HCT116 (cell line): ENCODE measurements at regions not wholly inside any gene's neighbourhood (a gene's known extent, or its start where the extent isn't known, plus 50 kb on each side); places are given as distances from the start of the nearest gene placed in this dataset.

ENCODE experiments used
- ATAC-seq: fragments of 200-7000 bp; cut with Tn5 transposase; 2 replicates; pipeline ENCODE4 v1.9.1; 2020; ENCODE audit warnings: mild to moderate bottlenecking, moderate library complexity
- BruUV-seq: library from RNA; stranded (reverse); fragments of 400-500 nt; replicated peaks from 2 replicates; lab custom pipeline; 2021; lab: Mats Ljungman, UMichigan
- CTCF ChIA-PET: fragments of 300-600 bp; sonication (Branson Sonifier 250); formaldehyde crosslinking; loops from one replicate; lab custom pipeline; 2021; ENCODE audit warnings: antibody characterized with exemption; lab: Charles Lee
- POLR2A ChIA-PET: fragments of 300-600, 350-600 bp; sonication (Branson Sonifier 250); formaldehyde crosslinking; loops from one replicate; lab custom pipeline; 2021; ENCODE audit warnings: antibody characterized with exemption; lab: Charles Lee
- RAD21 ChIA-PET, 2 experiments: fragments of 300-600 bp; sonication (Branson Sonifier 250); formaldehyde crosslinking; loops; one replicate each; lab custom pipeline; 2023; ENCODE audit warnings: low total read pairs in 2 of 2; ENCODE audit not compliant: uncharacterized antibody in 2 of 2, unreplicated experiment in 2 of 2, low non-redundant PET in 1 of 2; lab: Charles Lee
- DNase-seq: peaks from one replicate; pipeline ENCODE4 v3.0.0-alpha.2; 2010; ENCODE audit warnings: low read depth, low spot score
- H2AFZ ChIP-seq: fragments of 200-600 bp; shearing (Covaris generic), sonication (generic); 2 replicates; pipeline ENCODE4 v1.6.1; 2017; ENCODE audit warnings: low read depth, mixed run types, mixed read lengths, antibody characterized with exemption, low read length; ENCODE audit not compliant: poor library complexity, severe bottlenecking
- H3K27ac ChIP-seq: 2 replicates; pipeline ENCODE4 v1.5.1; 2012; ENCODE audit warnings: low read depth, low read length
- H3K27me3 ChIP-seq: fragments of 200-600 bp; sonication (generic); 2 replicates; pipeline ENCODE4 v1.6.1; 2016; ENCODE audit warnings: mixed run types, low read length, mixed read lengths; ENCODE audit not compliant: insufficient read depth
- H3K36me3 ChIP-seq, 2 experiments: fragments of 200-500 bp in 1 of 2; fragments of 200-600 bp in 1 of 2; sonication (Bioruptor generic) in 1 of 2; sonication (generic) in 1 of 2; 2 replicates each; pipeline versions ENCODE4 v1.5.1 to v1.6.1; 2014 to 2016; ENCODE audit warnings: low read length in 2 of 2, inconsistent platforms in 1 of 2, mixed read lengths in 1 of 2, mixed run types in 1 of 2; ENCODE audit not compliant: insufficient read depth in 2 of 2, control insufficient read depth in 1 of 2
- H3K4me1 ChIP-seq, 2 experiments: fragments of 200-600 bp in 1 of 2; sonication (generic) in 1 of 2; 2 replicates each; pipeline versions ENCODE4 v1.5.1 to v1.6.1; 2012 to 2017; ENCODE audit warnings: low read length in 2 of 2, inconsistent platforms in 1 of 2, mild to moderate bottlenecking in 1 of 2, mixed read lengths in 1 of 2, mixed run types in 1 of 2, moderate library complexity in 1 of 2; ENCODE audit not compliant: insufficient read depth in 2 of 2, control insufficient read depth in 1 of 2
- H3K4me2 ChIP-seq: fragments of 200-600 bp; sonication (generic); 2 replicates; pipeline ENCODE4 v1.6.1; 2017; ENCODE audit warnings: mixed run types, low read length, mixed read lengths
- H3K4me3 ChIP-seq, 2 experiments: fragments of 200-600 bp in 1 of 2; sonication (generic) in 1 of 2; replicated peaks in 1 of 2; 2 replicates each; pipeline ENCODE4 v1.5.1; 2011 to 2016; ENCODE audit warnings: low read length in 2 of 2, control low read depth in 1 of 2, low read depth in 1 of 2, mild to moderate bottlenecking in 1 of 2, mixed read lengths in 1 of 2, mixed run types in 1 of 2
- H3K79me2 ChIP-seq: fragments of 200-600 bp; sonication (generic); 2 replicates; pipeline ENCODE4 v1.6.1; 2017; ENCODE audit warnings: mild to moderate bottlenecking, mixed run types, low read length, moderate library complexity, mixed read lengths; ENCODE audit not compliant: insufficient read depth
- H3K9ac ChIP-seq: fragments of 200-600 bp; sonication (generic); 2 replicates; pipeline ENCODE4 v1.6.1; 2016; ENCODE audit warnings: low read length, mixed read lengths
- H3K9me2 ChIP-seq: fragments of 200-600 bp; sonication (generic), shearing (Covaris generic); 2 replicates; pipeline ENCODE4 v1.6.1; 2017; ENCODE audit warnings: mixed run types, mild to moderate bottlenecking, moderate library complexity; ENCODE audit not compliant: insufficient read depth
- H3K9me3 ChIP-seq, 2 experiments: fragments of 200-500 bp in 1 of 2; fragments of 200-600 bp in 1 of 2; sonication (Bioruptor generic) in 1 of 2; sonication (generic) in 1 of 2; 2 replicates each; pipeline ENCODE4 v1.6.1; 2014 to 2017; ENCODE audit warnings: low read length in 2 of 2, mixed read lengths in 2 of 2, inconsistent platforms in 1 of 2, low read depth in 1 of 2, mild to moderate bottlenecking in 1 of 2, mixed run types in 1 of 2, moderate library complexity in 1 of 2; ENCODE audit not compliant: control insufficient read depth in 1 of 2, insufficient read depth in 1 of 2
- H4K20me1 ChIP-seq: fragments of 200-600 bp; sonication (generic), shearing (Covaris generic); 2 replicates; pipeline ENCODE4 v1.6.1; 2017; ENCODE audit warnings: mixed run types, mild to moderate bottlenecking, moderate library complexity; ENCODE audit not compliant: insufficient read depth
- CBX3 ChIP-seq: IDR thresholded peaks from 2 replicates; pipeline ENCODE4 v1.6.1; 2012; ENCODE audit warnings: low read depth
- CTCF ChIP-seq, 3 experiments: fragments of 200-600 bp in 1 of 3; sonication (generic) in 1 of 3; IDR thresholded peaks in 2 of 3; conservative IDR thresholded peaks in 1 of 3; 2 replicates each; pipeline ENCODE4 v1.5.1; 2012 to 2017; ENCODE audit warnings: low read depth in 2 of 3, low read length in 2 of 3, antibody characterized with exemption in 1 of 3, borderline replicate concordance in 1 of 3, control low read depth in 1 of 3, mild to moderate bottlenecking in 1 of 3, mixed read lengths in 1 of 3, mixed run types in 1 of 3, moderate library complexity in 1 of 3; ENCODE audit not compliant: insufficient read depth in 1 of 3
- EGR1 ChIP-seq: IDR thresholded peaks from 2 replicates; pipeline ENCODE4 v1.6.1; 2012; ENCODE audit warnings: low read depth
- ELF1 ChIP-seq: IDR thresholded peaks from 2 replicates; pipeline ENCODE4 v1.6.1; 2012; ENCODE audit warnings: low read depth, borderline replicate concordance
- EZH2 ChIP-seq: fragments of 200-600 bp; sonication (generic); IDR thresholded peaks from 2 replicates; pipeline ENCODE4 v1.6.1; 2017; ENCODE audit warnings: antibody characterized with exemption, mixed run types
- EZH2phosphoT487 ChIP-seq: fragments of 200-600 bp; IDR thresholded peaks from 2 replicates; pipeline ENCODE4 v1.6.1; 2018; ENCODE audit warnings: antibody characterized with exemption, borderline replicate concordance
- FOSL1 ChIP-seq: IDR thresholded peaks from 2 replicates; pipeline ENCODE4 v1.6.1; 2012; ENCODE audit warnings: low read depth
- JUND ChIP-seq: IDR thresholded peaks from 2 replicates; pipeline ENCODE4 v1.6.1; 2012
- MAX ChIP-seq: IDR thresholded peaks from 2 replicates; pipeline ENCODE4 v1.6.1; 2012
- POLR2A ChIP-seq: IDR thresholded peaks from 2 replicates; pipeline ENCODE4 v1.7.0; 2011; ENCODE audit warnings: borderline replicate concordance; ENCODE audit not compliant: insufficient read depth, insufficient read length; ENCODE audit errors: extremely low read depth
- RAD21 ChIP-seq: IDR thresholded peaks from 2 replicates; pipeline ENCODE4 v1.6.1; 2012; ENCODE audit warnings: low read depth, mild to moderate bottlenecking
- SIN3A ChIP-seq: IDR thresholded peaks from 2 replicates; pipeline ENCODE4 v1.6.1; 2012; ENCODE audit warnings: low read depth
- SP1 ChIP-seq: IDR thresholded peaks from 2 replicates; pipeline ENCODE4 v1.6.1; 2012; ENCODE audit warnings: low read depth
- TCF7L2 ChIP-seq: IDR thresholded peaks from 2 replicates; pipeline ENCODE4 v1.7.0; 2011; ENCODE audit warnings: borderline replicate concordance, inconsistent platforms; ENCODE audit not compliant: insufficient read depth, insufficient read length; ENCODE audit errors: extremely low read depth
- YY1 ChIP-seq: IDR thresholded peaks from 2 replicates; pipeline ENCODE4 v1.6.1; 2011; ENCODE audit warnings: low read length, low read depth, moderate library complexity, mild to moderate bottlenecking; ENCODE audit not compliant: insufficient replicate concordance; ENCODE audit errors: extremely low read depth
- ZBTB33 ChIP-seq: IDR thresholded peaks from 2 replicates; pipeline ENCODE4 v1.6.1; 2011; ENCODE audit warnings: mild to moderate bottlenecking, low read length, moderate library complexity; ENCODE audit not compliant: insufficient replicate concordance; ENCODE audit errors: extremely low read depth
- ZFX ChIP-seq: fragments of 450-650 bp; IDR thresholded peaks from 2 replicates; pipeline ENCODE4 v1.6.1; 2017
- ZNF274 ChIP-seq: fragments of 200-500 bp; sonication (Bioruptor generic); IDR thresholded peaks from 2 replicates; pipeline ENCODE4 v1.6.1; 2014; ENCODE audit warnings: mild to moderate bottlenecking, low read depth, low read length, inconsistent platforms
- intact Hi-C: fragments of 100-400 bp; cut with micrococcal nuclease; formaldehyde crosslinking; loops from 2 replicates; pipeline ENCODE4 v1.10.0; 2022

GRCh38 chr5:135700731-135701130 lies 121.9 kb upstream of the CXCL14 start:
- no peaks in the 10 kb centered on the region for H4K20me1 ChIP-seq
- no peaks in the 10 kb centered on the region for H3K9me2 ChIP-seq
- H3K9me3 ChIP-seq, result no peaks in the 10 kb centered on the region
- H3K4me2 ChIP-seq, result no peak overlapping the region
- H3K4me1 ChIP-seq, result peaks cover 0 to 5% of the 10 kb centered on the region in 2 experiments; a peak in 1 of 4 replicates
- H2AFZ ChIP-seq, result no peak overlapping the region
- ChIA-PET POLR2A (no interaction called here), RAD21 (no interaction called here), CTCF (no interaction called here)
- ATAC-seq (no peak), DNase-seq (no peak)
- H3K27me3 ChIP-seq, result no peaks in the 10 kb centered on the region
- intact Hi-C loops, result no loop called here
- H3K27ac ChIP-seq, result no peak overlapping the region
- no peaks in the 10 kb centered on the region for H3K36me3 ChIP-seq
- no peaks in the 10 kb centered on the region for H3K79me2 ChIP-seq
- no peak for TF ChIP-seq JUND
- TF ChIP-seq ZBTB33, result no peak
- no peak for TF ChIP-seq ZFX
- no peak for TF ChIP-seq SP1
- no peak for TF ChIP-seq TCF7L2
- TF ChIP-seq CTCF (IDR thresholded peaks at IDR 0.05 in 2 of 3, conservative IDR thresholded peaks at IDR 0.05 in 1 of 3; ENCODE audit: borderline replicate concordance in 1 of 3, insufficient read depth in 1 of 3, low read depth in 2 of 3, low read length in 2 of 3), result no peak
- TF ChIP-seq EZH2, result no peak
- no peak for TF ChIP-seq RAD21
- no peak for TF ChIP-seq SIN3A
- TF ChIP-seq CBX3, result no peak
- no peak for TF ChIP-seq ELF1
- no peak for TF ChIP-seq ZNF274
- TF ChIP-seq EGR1, result no peak
- no peak for TF ChIP-seq YY1
- TF ChIP-seq POLR2A, result no peak
- no peak for TF ChIP-seq MAX
- TF ChIP-seq FOSL1, result no peak
- TF ChIP-seq EZH2phosphoT487, result no peak
- TF ChIP-seq, all 23 proteins: peak for 0
- no peak overlapping the region for H3K9ac ChIP-seq
- BruUV-seq, result no TSS peak
- no peak overlapping the region for H3K4me3 ChIP-seq
